Dermis blood vessel endothelial cell (primary cell): ENCODE measurements at regions not wholly inside any gene's neighbourhood (a gene's known extent, or its start where the extent isn't known, plus 50 kb on each side); places are given as distances from the start of the nearest gene placed in this dataset.
"Not testable (repeated sequence)": the region's sequence is repeated elsewhere in the genome, so short reads cannot be mapped to it uniquely, and the experiment has no call there.

ENCODE experiments used
- DNase-seq: peaks from one replicate; pipeline ENCODE4 v3.0.0; 2010

- no peak for DNase-seq
Measured at GRCh38 chr10:84945791-84946190, 617.4 kb downstream of the CCSER2 start.

- no peak for DNase-seq
Measured at GRCh38 chr10:84946904-84947303, 618.5 kb downstream of the CCSER2 start.

GRCh38 chr10:84948644-84949043 is 620.3 kb downstream of the CCSER2 start:
- DNase-seq = no peak

- DNase-seq = no peak
Measured at GRCh38 chr10:84951616-84952015, 623.2 kb downstream of the CCSER2 start.

- no peak for DNase-seq
Measured at GRCh38 chr10:84957427-84957826, 629.0 kb downstream of the CCSER2 start.

GRCh38 chr10:84965468-84965867 is 637.1 kb downstream of the CCSER2 start:
- no peak for DNase-seq

GRCh38 chr10:84966708-84967441 is 638.5 kb downstream of the CCSER2 start:
- DNase-seq = no peak

GRCh38 chr10:84969297-84969696 is 640.9 kb downstream of the CCSER2 start:
- not testable (repeated sequence) for DNase-seq

- no peak for DNase-seq
Measured at GRCh38 chr10:84987039-84987438, 658.6 kb downstream of the CCSER2 start.

- DNase-seq = no peak
Measured at GRCh38 chr10:84988011-84988410, 659.6 kb downstream of the CCSER2 start.

GRCh38 chr10:84990713-84991112 is 662.3 kb downstream of the CCSER2 start:
- no peak for DNase-seq

- DNase-seq = no peak
Measured at GRCh38 chr10:84991301-84991700, 662.9 kb downstream of the CCSER2 start.

- no peak for DNase-seq
Measured at GRCh38 chr10:84993251-84994035, 665.1 kb downstream of the CCSER2 start.

- DNase-seq = no peak
Measured at GRCh38 chr10:84994722-84995121, 666.3 kb downstream of the CCSER2 start.

- no peak for DNase-seq
Measured at GRCh38 chr10:84996580-84996979, 668.2 kb downstream of the CCSER2 start.

- DNase-seq = no peak
Measured at GRCh38 chr10:84997870-84998269, 669.5 kb downstream of the CCSER2 start.

GRCh38 chr10:84999929-85000328 is 671.5 kb downstream of the CCSER2 start:
- DNase-seq = no peak

GRCh38 chr10:85003083-85003482 is 674.7 kb downstream of the CCSER2 start:
- no peak for DNase-seq

GRCh38 chr10:85008488-85009184 is 680.2 kb downstream of the CCSER2 start:
- DNase-seq = no peak

GRCh38 chr10:85012305-85012704 is 683.9 kb downstream of the CCSER2 start:
- no peak for DNase-seq

- DNase-seq = no peak
Measured at GRCh38 chr10:85026878-85027467, 698.6 kb downstream of the CCSER2 start.

- no peak for DNase-seq
Measured at GRCh38 chr10:85032981-85033380, 704.6 kb downstream of the CCSER2 start.

- no peak for DNase-seq
Measured at GRCh38 chr10:85036661-85037060, 708.3 kb downstream of the CCSER2 start.
